AG10803 (cell line): ENCODE measurements at regions not wholly inside any gene's neighbourhood (a gene's known extent, or its start where the extent isn't known, plus 50 kb on each side); places are given as distances from the start of the nearest gene placed in this dataset.

Experiments used
- DNase-seq: peaks from one replicate; pipeline ENCODE4 v3.0.0; 2010; ENCODE audit warnings: low read depth
- H3K4me3 ChIP-seq: 2 replicates; pipeline ENCODE4 v1.5.1; 2011; ENCODE audit warnings: mild to moderate bottlenecking, low read length, control low read depth
- TF ChIP-seq, protein P1 (sequence below): conservative IDR thresholded peaks from 2 replicates; pipeline ENCODE4 v1.5.1; 2011; ENCODE audit warnings: mild to moderate bottlenecking, low read length, control low read depth, inconsistent platforms

DNA sequence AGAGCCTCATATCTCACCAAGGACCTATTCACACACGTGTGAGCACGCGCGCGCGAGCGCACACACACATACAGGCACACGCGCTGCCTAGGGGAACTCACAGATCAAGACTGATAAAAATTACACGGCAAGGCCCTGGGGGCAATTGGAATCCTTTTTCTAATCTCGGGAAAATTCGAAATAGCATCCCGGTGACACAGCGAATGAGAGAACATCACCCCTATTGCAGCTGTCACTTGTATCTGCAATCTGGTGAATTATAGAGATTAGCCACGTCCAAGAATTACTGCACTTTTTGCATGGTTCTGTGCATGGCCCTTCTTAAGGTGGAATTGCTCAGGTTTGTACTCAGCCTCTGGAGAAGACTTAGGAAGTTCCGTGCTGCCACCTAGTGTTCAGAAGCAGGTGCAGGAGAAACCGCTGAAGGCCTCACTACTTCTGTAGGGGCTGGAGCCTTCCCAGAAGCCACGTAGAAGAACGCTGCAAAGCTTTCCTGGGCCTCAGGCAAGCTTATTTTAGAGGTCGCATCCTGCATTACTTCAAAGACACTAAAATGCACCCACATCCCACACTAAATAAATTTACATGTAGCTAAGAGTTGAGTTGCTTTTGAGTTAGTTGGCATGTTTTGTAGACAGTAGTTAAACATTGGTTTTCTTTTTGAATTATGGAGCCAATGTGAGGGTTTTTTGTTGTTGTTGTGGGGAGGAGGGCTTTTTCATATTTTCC, 229.2 kb upstream of the CAMK1G start:
- TF ChIP-seq, protein P1, sequence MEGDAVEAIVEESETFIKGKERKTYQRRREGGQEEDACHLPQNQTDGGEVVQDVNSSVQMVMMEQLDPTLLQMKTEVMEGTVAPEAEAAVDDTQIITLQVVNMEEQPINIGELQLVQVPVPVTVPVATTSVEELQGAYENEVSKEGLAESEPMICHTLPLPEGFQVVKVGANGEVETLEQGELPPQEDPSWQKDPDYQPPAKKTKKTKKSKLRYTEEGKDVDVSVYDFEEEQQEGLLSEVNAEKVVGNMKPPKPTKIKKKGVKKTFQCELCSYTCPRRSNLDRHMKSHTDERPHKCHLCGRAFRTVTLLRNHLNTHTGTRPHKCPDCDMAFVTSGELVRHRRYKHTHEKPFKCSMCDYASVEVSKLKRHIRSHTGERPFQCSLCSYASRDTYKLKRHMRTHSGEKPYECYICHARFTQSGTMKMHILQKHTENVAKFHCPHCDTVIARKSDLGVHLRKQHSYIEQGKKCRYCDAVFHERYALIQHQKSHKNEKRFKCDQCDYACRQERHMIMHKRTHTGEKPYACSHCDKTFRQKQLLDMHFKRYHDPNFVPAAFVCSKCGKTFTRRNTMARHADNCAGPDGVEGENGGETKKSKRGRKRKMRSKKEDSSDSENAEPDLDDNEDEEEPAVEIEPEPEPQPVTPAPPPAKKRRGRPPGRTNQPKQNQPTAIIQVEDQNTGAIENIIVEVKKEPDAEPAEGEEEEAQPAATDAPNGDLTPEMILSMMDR, result peak; percentile 98
- DNase-seq, result peak; percentile 91
- H3K4me3 ChIP-seq, result no peak overlapping the region

DNA sequence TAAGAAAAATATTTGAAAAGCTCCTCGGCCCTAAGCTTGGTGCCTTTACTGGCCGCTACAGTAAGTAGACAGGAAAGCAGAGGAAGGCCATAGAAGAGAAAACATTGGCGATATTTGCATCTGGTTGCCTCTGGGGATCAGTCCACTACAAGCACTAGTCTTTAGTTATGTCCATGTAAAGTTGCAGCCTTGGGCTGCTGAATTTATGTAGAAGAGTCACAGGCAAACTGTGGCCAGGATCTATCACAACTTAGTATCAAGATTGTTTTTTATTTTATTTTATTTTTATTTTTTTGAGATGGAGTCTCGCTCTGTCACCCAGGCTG, 228.7 kb upstream of the CAMK1G start:
- DNase-seq, result no peak
- TF ChIP-seq, protein P1, result no peak
- no peak overlapping the region for H3K4me3 ChIP-seq

DNA sequence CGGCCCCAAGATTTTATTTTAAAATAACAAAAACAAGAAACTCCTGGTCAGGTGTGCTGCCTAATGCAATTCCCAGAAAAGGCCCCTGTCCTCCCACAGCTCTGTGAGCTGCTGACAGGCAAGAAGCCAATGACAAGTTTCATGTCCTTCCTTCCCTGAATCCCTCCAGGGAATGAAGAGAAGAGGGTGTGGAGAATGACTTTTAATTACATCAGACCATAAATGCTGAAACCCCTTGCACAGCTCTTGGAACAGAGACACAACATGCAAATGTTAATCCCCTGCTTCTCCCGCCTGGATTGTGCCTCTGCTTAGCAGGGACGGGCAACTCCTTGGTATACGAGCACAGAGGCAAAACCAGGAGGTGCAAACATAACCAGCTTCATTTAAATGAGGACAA, 228.1 kb upstream of the CAMK1G start:
- DNase-seq, result no peak
- H3K4me3 ChIP-seq, result no peak overlapping the region
- TF ChIP-seq, protein P1, result no peak

DNA sequence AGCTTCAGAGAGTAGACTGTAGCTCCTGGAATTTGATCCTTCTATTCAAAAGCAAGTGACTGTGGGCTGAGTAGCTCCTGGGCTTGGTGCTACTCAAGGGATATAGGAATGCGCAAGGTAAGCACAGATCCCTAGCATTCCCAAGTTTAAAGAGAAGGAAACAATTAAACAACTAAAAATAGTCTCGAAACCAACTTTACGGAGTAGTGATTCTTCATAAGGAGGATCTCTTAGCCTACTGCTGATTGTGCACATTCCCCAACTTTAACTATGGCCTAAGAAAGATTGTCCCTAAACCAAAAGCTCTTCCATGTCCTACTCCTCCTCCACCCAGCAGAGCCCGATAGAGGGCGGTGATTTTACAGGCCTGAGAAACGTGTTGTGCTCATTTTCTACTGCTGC, 226.5 kb upstream of the CAMK1G start:
- TF ChIP-seq, protein P1, result no peak
- no peak overlapping the region for H3K4me3 ChIP-seq
- DNase-seq, result no peak

DNA sequence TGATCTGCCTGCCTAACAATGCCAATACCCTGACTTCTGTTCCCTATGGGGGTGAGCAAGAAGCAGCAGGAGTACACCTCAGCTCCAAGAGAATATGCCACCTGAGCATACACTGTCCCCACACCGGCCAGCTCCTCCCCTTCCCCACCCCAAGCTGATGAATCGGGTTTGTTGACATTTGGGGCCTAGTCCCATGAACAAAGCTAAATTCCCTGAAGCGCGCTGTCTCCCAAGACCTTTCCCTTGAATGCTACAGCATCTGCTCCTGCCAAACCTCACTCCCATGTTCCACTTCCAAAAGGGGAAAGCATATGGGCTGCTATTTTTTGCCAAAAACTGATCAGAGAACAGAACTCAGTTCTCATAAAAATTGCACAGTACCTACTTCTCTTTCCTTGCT, 220.4 kb upstream of the CAMK1G start:
- TF ChIP-seq, protein P1, result no peak

DNA sequence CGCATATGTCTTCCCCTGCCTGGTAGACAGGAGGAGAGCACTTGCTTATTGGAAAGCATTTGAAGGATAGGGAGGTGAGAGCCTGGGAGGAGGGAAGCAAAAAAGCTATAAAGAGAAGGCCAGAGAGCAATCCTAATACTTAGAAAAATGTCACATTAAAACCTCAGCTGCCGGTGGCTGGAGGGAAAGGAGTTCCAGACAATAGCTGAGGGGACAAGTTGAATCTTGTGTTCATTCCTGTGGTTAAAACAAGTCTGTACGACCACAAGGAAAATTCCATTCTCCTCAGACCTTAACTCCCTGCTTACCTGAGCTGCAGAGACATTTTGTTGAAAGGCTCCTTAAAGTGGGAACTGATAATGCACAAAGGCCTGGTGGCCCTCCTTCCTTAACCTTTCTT, 218.8 kb upstream of the CAMK1G start:
- DNase-seq, result no peak
- H3K4me3 ChIP-seq, result no peak overlapping the region
- TF ChIP-seq, protein P1, result no peak

More for the DNA sequence above, 220.4 kb upstream of the CAMK1G start:
- DNase-seq, result no peak
- no peak overlapping the region for H3K4me3 ChIP-seq

DNA sequence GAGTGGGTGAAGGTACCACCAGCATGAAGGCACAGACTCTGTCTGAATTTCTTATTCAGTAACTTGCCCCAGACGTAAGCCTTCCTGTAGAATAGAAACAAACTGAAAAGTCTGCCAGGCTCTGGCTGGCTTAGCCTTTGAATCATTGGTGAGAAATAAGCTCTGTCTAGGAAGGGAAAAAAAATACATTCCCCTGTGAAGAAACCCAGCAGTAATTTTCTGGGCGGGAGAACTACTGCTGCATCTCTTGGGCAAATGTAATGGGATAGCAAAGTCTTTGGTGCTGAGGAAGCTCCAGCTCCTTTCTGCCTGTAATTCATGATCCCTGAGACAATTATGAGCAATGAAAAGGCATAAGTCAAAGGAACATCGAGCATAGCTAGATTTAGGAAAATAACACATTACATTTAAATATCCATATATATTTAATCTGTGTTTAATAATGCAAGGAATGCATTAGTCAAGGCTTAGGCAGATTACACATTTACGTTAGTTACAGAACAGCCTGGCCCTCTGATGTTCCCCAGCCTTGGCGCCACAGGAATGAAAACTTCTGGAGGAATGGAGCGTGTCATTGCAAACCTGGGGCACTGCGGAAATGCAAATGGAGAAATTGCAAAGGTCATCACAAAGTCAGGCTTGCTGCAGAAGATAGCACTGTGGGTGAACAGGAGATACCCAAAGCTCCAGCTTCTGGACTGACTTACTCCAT, 216.3 kb upstream of the CAMK1G start:
- TF ChIP-seq, protein P1, result no peak
- DNase-seq, result peak; percentile 46

More for the DNA sequence above, 216.3 kb upstream of the CAMK1G start:
- no peak overlapping the region for H3K4me3 ChIP-seq
